Sigmoid colon (tissue), 3 donors: ENCODE measurements at regions not wholly inside any gene's neighbourhood (a gene's known extent, or its start where the extent isn't known, plus 50 kb on each side); places are given as distances from the start of the nearest gene placed in this dataset.

Source experiments
- CTCF ChIP-seq, 4 experiments: fragments of 450-650 bp in 3 of 4; fragments of 200-600 bp in 1 of 4; IDR thresholded peaks; one replicate each; pipeline ENCODE4 v1.5.1; 2016 to 2019; ENCODE audit warnings: antibody characterized with exemption in 4 of 4, mild to moderate bottlenecking in 3 of 4, moderate library complexity in 2 of 4
- POLR2A ChIP-seq, 2 donors: fragments of 450-650 bp; IDR thresholded peaks; one replicate each; pipeline ENCODE4 v1.6.1; 2016; ENCODE audit warnings: antibody characterized with exemption in 2 of 2, mild to moderate bottlenecking in 2 of 2, moderate library complexity in 2 of 2

- no peak for TF ChIP-seq POLR2A (IDR thresholded peaks at IDR 0.05)
- TF ChIP-seq CTCF (IDR thresholded peaks at IDR 0.05), result no peak
These were observed 451.5 kb upstream of the ADAMTS5 start for GRCh38 chr21:27418346-27418745.
